Motor neuron (in vitro differentiated cells): ENCODE measurements at regions not wholly inside any gene's neighbourhood (a gene's known extent, or its start where the extent isn't known, plus 50 kb on each side); places are given as distances from the start of the nearest gene placed in this dataset.

Experiments used
- ATAC-seq, 8 experiments: fragments of 200-7000 bp; cut with Tn5 transposase; replicated peaks in 6 of 8; 2 replicates each; pipeline ENCODE4 v1.8.0; 2021; ENCODE audit warnings: mild to moderate bottlenecking in 8 of 8, moderate library complexity in 8 of 8
- H3K27ac ChIP-seq, 2 donors: fragments of 250-450 bp; sonication (Bioruptor Pico); 2 replicates each; pipeline ENCODE4 v1.9.0; 2021; ENCODE audit warnings: antibody characterized with exemption in 2 of 2, mild to moderate bottlenecking in 2 of 2, moderate library complexity in 1 of 2
- H3K4me1 ChIP-seq, 2 donors: fragments of 250-450 bp; sonication (Bioruptor Pico); replicated peaks in 1 of 2; 2 replicates each; pipeline ENCODE4 v1.6.1; 2021; ENCODE audit warnings: antibody characterized with exemption in 2 of 2, mild to moderate bottlenecking in 2 of 2, moderate library complexity in 1 of 2
- H3K4me3 ChIP-seq, 5 donors: fragments of 250-450 bp; sonication (Bioruptor Pico); 2 replicates each; pipeline ENCODE4 v1.9.0; 2021; ENCODE audit warnings: antibody characterized with exemption in 5 of 5, mild to moderate bottlenecking in 5 of 5, moderate library complexity in 4 of 5
- WGBS, 10 experiments: fragments of 450-650 bp; shearing (Covaris generic); methylation state at CpG; one replicate each; pipeline ENCODE4 v1.0.0; 2022; 5-methylcytosine and 5-hydroxymethylcytosine counted together
- in situ Hi-C, 9 experiments: fragments of 400-800 bp; cut with MboI; loops; one replicate each; pipeline ENCODE4 v1.15.0; 2021; ENCODE audit warnings: low sequenced_read_pairs in 9 of 9, low pct_unique_long_range_greater_than_20kb in 2 of 9; ENCODE audit not compliant: unreplicated experiment in 9 of 9

DNA sequence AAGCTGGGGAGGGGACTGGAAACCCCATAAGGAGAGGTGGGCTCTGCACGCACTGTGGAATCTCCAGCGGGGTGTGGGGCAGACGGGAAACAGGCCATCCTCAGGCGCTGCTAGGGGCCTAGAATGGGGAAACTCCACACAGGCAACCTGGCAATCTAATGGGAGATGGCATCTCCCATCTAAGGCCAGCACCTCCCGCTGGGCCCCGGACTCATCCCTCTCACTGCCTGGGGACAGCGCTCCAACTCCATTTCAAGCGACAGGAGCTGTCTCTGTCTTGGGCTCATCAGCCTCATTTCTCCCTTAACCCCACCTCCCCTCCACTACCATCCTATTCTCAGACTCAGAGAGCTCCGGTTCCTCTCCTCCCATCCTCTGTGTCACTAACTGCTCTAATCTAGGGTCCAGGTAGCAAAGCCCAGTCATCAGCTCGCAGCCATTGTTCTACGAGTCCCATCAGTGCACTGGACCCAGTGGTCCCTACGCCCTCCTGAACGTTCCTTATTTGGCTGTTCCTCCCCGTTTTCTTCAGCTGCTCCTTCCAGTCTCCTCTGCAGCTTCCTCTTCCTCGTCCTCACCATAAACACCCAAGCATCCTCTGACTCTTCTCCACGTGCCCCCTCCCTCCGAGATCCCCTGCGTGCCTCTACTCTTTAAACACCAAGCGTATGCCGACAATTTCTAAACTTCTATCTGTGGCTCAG, 93.4 kb upstream of the CASZ1 start:
- no peak overlapping the region for H3K4me3 ChIP-seq
- peak in 2 of 8 experiments; percentile 1 to 13 for ATAC-seq
- 29 to 71% (median 59%) methylated on average over 4 to 16 of the region's 20 CpGs; no CpG with 5 or more reads in 2 of the 10 experiments for WGBS, 10 experiments

GRCh38 chr1:10890491-10891071, 94.1 kb upstream of the CASZ1 start:
- peak overlapping the region in 1 of 2 donors; percentile 8 for H3K27ac ChIP-seq
- in situ Hi-C loops: loop anchor here in 1 of 9 experiments (25.0 kb wide), 1 partner anchor 103 kb away; the partner anchor contains the start of gene CASZ1
- 13 to 83% (median 37%) methylated on average over 1 to 9 of the region's 9 CpGs; no CpG with 5 or more reads in 4 of the 10 experiments for WGBS, 10 experiments
- H3K4me1 ChIP-seq: peaks cover 34 to 37% of the 10 kb centered on the region in 2 donors
- no peak overlapping the region for H3K4me3 ChIP-seq
- peak in 7 of 8 experiments; percentile 26 to 84 (median 68) for ATAC-seq

More for the DNA sequence above, 93.4 kb upstream of the CASZ1 start:
- H3K4me1 ChIP-seq: peaks cover 34 to 37% of the 10 kb centered on the region in 2 donors
- H3K27ac ChIP-seq: peak overlapping the region; percentile 36 to 55
- in situ Hi-C loops: loop anchor here in 1 of 9 experiments (25.0 kb wide), 1 partner anchor 103 kb away; the partner anchor contains the start of gene CASZ1

DNA sequence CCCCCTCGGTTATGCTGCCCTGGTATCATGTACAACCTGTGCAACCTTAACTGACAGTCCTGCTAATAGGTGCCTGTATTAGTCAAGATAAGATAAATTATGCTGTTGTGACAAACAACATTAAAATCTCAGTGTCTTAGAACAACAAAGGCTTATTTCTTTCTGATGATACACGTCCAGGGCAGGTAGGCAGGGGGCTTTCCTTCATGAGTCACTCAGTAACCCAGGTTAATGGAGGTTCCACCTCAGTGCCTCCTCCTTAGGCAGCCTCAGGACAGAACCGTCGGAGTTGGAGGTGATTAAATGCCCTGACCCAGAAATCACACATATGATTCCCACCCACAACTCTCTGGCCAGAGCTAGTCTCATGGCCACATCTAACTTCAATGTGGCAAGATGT, 94.6 kb upstream of the CASZ1 start:
- no peak overlapping the region for H3K4me3 ChIP-seq
- no peak for ATAC-seq
- peaks cover 34 to 37% of the 10 kb centered on the region in 2 donors for H3K4me1 ChIP-seq
- peak overlapping the region in 1 of 2 donors; percentile 8 for H3K27ac ChIP-seq
- in situ Hi-C loops: loop anchor here in 1 of 9 experiments (25.0 kb wide), 1 partner anchor 104 kb away; the partner anchor contains the start of gene CASZ1
- WGBS, 10 experiments: 40 to 100% (median 63%) methylated on average over 1 to 4 of the region's 4 CpGs; no CpG with 5 or more reads in 3 of the 10 experiments

GRCh38 chr1:10892138-10893065, 96.0 kb upstream of the CASZ1 start:
- no peak overlapping the region for H3K27ac ChIP-seq
- H3K4me1 ChIP-seq: peaks cover 34 to 37% of the 10 kb centered on the region in 2 donors
- 78 to 100% (median 92%) methylated on average over 1 to 4 of the region's 5 CpGs; no CpG with 5 or more reads in 1 of the 10 experiments for WGBS, 10 experiments
- H3K4me3 ChIP-seq: no peak overlapping the region
- ATAC-seq: no peak
- in situ Hi-C loops: loop anchor here in 1 of 9 experiments (25.0 kb wide), 1 partner anchor 105 kb away; the partner anchor contains the start of gene CASZ1

DNA sequence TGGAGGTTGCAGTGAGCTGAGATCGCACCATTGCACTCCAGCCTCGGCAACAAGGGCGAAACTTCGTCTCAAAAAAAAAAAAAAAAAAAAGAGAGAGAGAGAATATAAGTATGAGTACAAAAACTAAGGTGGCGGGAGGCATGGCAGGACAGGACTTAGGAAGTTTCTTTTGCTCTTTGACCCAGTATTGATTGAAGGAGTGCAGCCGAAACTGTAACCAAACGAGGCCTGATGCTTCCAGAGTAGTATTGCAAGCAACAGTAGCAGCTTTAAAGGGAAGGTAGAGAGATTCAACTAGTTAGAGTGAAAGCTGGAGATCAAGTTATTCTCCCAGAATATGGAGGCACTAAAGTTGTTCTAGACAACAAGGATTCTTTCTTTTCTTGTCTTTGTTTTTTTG, 99.2 kb upstream of the CASZ1 start:
- Histone ChIP-seq H3K27ac (no peak overlapping the region), H3K4me1 (peaks cover 42 to 43% of the 10 kb centered on the region in 2 donors), H3K4me3 (no peak overlapping the region)
- 63 to 100% (median 86%) methylated on average over 1 to 7 of the region's 7 CpGs; no CpG with 5 or more reads in 1 of the 10 experiments for WGBS, 10 experiments
- in situ Hi-C loops: loop anchor here in 1 of 9 experiments (25.0 kb wide), 1 partner anchor 108 kb away; the partner anchor contains the start of gene CASZ1
- ATAC-seq: no peak

DNA sequence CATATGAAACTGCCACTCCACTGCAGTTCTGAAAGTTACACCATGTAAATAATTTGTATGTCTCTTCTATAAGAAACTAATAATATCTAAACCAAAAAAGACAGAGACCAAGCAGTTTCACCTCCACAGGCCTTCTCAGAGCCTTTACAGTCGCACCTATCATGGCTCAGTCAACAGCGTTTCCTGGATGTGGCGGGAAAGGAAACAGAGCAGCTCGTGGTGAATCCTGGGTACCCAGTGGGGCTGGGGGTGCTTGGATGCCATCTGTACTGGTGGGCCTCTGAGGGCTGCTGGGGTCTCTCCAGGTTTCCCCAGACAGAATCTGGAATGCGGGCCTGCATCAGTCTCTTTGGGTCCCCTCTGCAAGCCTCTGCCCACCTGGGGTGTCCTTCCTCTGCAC, 100.2 kb upstream of the CASZ1 start:
- ATAC-seq: no peak
- Histone ChIP-seq H3K4me1 (peaks cover 43% of the 10 kb centered on the region in 2 donors), H3K27ac (no peak overlapping the region), H3K4me3 (no peak overlapping the region)
- in situ Hi-C loops: loop anchor here in 1 of 9 experiments (25.0 kb wide), 1 partner anchor 109 kb away; the partner anchor contains the start of gene CASZ1
- WGBS, 10 experiments: 84 to 100% (median 96%) methylated on average over 1 to 4 of the region's 5 CpGs; no CpG with 5 or more reads in 6 of the 10 experiments

GRCh38 chr1:10897321-10897980, 101.0 kb upstream of the CASZ1 start:
- Histone ChIP-seq H3K4me1 (peaks cover 51% of the 10 kb centered on the region in 2 donors), H3K27ac (peak overlapping the region; percentile 79 to 80), H3K4me3 (no peak overlapping the region)
- in situ Hi-C loops: loop anchor here in 1 of 9 experiments (25.0 kb wide), 1 partner anchor 110 kb away; the partner anchor contains the start of gene CASZ1
- no peak for ATAC-seq
- 83 to 100% (median 94%) methylated on average over 1 to 12 of the region's 13 CpGs; no CpG with 5 or more reads in 5 of the 10 experiments for WGBS, 10 experiments

DNA sequence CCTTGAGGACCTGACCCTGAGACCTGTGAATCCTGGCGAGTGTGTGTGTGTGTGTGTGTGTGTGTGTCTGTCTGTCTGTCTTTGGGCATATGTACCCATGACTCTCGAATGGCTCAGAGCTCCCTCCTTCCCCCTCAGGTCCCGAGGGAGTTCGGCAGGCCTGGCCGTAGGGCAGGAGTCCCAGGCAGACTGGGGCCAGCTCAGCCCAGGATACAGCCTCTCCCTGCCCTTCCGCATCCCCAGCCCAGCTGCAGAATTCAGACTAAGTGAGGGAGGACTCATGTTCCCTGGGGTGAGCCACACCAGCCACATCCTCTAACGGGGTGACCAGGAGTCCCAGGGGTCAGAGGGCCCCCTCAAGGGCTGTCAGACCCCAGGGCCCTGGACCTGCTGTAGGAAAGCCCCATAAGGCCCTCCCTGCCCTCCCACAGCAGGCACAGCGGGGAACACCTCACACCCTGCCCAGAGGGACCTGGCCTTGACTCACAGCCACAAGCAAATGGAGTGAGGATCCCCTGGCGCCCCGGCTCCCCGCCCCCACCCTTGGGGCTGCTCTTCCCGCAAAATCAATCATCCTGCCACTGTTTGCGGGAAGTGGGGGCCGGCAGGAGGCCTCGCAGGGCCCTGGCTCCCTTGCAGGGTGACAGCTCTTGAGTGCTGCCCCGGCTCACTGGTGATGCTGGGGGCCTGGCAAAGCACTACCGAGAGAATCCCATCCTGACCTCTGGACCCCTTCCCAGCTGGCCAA, 101.7 kb upstream of the CASZ1 start:
- 0 to 60% (median 2%) methylated on average over 1 to 5 of the region's 17 CpGs; no CpG with 5 or more reads in 6 of the 10 experiments for WGBS, 10 experiments
- H3K4me3 ChIP-seq: no peak overlapping the region
- peak overlapping the region; percentile 79 to 80 for H3K27ac ChIP-seq
- in situ Hi-C loops: loop anchor here in 1 of 9 experiments (25.0 kb wide), 1 partner anchor 111 kb away; the partner anchor contains the start of gene CASZ1
- peak; percentile 38 to 83 (median 72) for ATAC-seq
- peaks cover 52 to 53% of the 10 kb centered on the region in 2 donors for H3K4me1 ChIP-seq

- in situ Hi-C loops: loop anchor here in 1 of 9 experiments (25.0 kb wide), 1 partner anchor 112 kb away; the partner anchor contains the start of gene CASZ1
- 0 to 100% (median 83%) methylated on average over 1 to 6 of the region's 9 CpGs; no CpG with 5 or more reads in 2 of the 10 experiments for WGBS, 10 experiments
- ATAC-seq: no peak
Measured at GRCh38 chr1:10898921-10899320, 102.5 kb upstream of the CASZ1 start.

DNA sequence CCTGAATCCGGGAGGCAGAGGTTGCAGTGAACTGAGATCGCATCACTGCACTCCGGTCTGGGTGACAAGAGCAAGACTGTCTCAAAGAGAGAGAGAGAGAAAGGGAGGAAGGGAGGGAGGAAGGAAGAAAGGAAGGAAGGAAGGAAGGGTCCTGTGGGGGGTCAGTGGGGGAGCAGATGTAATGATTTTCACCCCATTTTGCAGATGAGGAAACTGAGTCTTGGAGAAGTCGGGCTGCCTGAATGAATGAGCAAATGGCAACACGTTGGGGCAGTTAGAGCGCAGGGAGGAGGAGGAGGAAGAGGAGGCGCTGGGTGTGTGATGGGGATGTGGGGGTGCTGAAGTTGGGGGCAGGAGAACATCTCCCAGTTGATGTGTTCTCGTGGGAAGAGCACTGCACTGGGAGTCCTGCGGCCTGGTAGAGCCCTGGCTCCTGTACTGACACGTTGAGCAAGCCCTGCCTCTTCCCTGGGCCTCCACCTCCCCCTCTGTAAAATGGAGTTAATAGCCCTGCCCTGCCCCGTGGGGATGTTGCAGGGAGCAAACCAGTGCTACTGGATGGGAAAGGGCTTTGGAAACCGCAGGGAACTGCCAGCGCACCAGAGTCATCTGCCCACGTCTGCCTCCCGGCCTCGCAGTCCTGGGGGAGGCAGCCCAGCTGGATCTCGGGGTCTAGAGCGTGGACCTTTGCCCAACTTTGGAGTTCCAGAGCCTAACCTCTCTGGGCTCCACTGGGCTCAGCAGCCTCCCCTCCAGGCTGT, 103.2 kb upstream of the CASZ1 start:
- Histone ChIP-seq H3K4me3 (no peak overlapping the region), H3K27ac (peak overlapping the region; percentile 91 to 94), H3K4me1 (peaks cover 54% of the 10 kb centered on the region in 2 donors)
- in situ Hi-C loops: loop anchor here in 1 of 9 experiments (25.0 kb wide), 1 partner anchor 112 kb away; the partner anchor contains the start of gene CASZ1
- ATAC-seq: no peak
- 80 to 100% (median 85%) methylated on average over 1 to 6 of the region's 18 CpGs; no CpG with 5 or more reads in 2 of the 10 experiments for WGBS, 10 experiments

More at GRCh38 chr1:10898921-10899320, 102.5 kb upstream of the CASZ1 start:
- Histone ChIP-seq H3K27ac (peak overlapping the region; percentile 79 to 80), H3K4me3 (no peak overlapping the region), H3K4me1 (peaks cover 52 to 53% of the 10 kb centered on the region in 2 donors)
